Suprapubic skin (tissue), 4 donors: ENCODE measurements at regions not wholly inside any gene's neighbourhood (a gene's known extent, or its start where the extent isn't known, plus 50 kb on each side); places are given as distances from the start of the nearest gene placed in this dataset.

Source experiments
- DNase-seq, 2 donors: peaks; one replicate each; pipeline ENCODE4 v3.0.0-alpha.2; 2019; ENCODE audit warnings: low spot score in 2 of 2
- H3K27ac ChIP-seq: fragments of 200-600 bp; sonication (generic); one replicate; pipeline ENCODE4 v1.5.1; 2019
- H3K27me3 ChIP-seq: fragments of 200-600 bp; sonication (generic); one replicate; pipeline ENCODE4 v1.5.1; 2019
- H3K36me3 ChIP-seq: fragments of 200-600 bp; sonication (generic); one replicate; pipeline ENCODE4 v1.5.1; 2019
- H3K4me1 ChIP-seq: fragments of 200-600 bp; sonication (generic); one replicate; pipeline ENCODE4 v1.5.1; 2019
- H3K4me3 ChIP-seq: fragments of 200-600 bp; sonication (generic); one replicate; pipeline ENCODE4 v1.5.1; 2019; ENCODE audit warnings: mild to moderate bottlenecking
- H3K9me3 ChIP-seq: fragments of 200-600 bp; sonication (generic); one replicate; pipeline ENCODE4 v1.5.1; 2019
- CTCF ChIP-seq, 2 donors: fragments of 200-600 bp in 1 of 2; fragments of 450-650 bp in 1 of 2; sonication (generic) in 1 of 2; IDR thresholded peaks; one replicate each; pipeline ENCODE4 v1.5.1; 2016 to 2019; ENCODE audit warnings: antibody characterized with exemption in 2 of 2, mild to moderate bottlenecking in 1 of 2, moderate library complexity in 1 of 2
- EP300 ChIP-seq: sonication (generic); formaldehyde crosslinking; IDR thresholded peaks from one replicate; pipeline ENCODE4 v1.6.1; 2017; ENCODE audit warnings: antibody characterized with exemption
- POLR2A ChIP-seq, 2 donors: fragments of 450-650 bp; IDR thresholded peaks; one replicate each; pipeline ENCODE4 v1.6.1; 2017; ENCODE audit warnings: antibody characterized with exemption in 2 of 2, mild to moderate bottlenecking in 2 of 2, moderate library complexity in 2 of 2
- POLR2AphosphoS5 ChIP-seq, 3 donors: sonication (generic); formaldehyde crosslinking; IDR thresholded peaks; one replicate each; pipeline ENCODE4 v1.6.1; 2017; ENCODE audit warnings: antibody characterized with exemption in 3 of 3
- WGBS: methylation state at CpG from one replicate; pipeline ENCODE4 v1.1.5; 2018; 5-methylcytosine and 5-hydroxymethylcytosine counted together

- no peak for TF ChIP-seq CTCF (IDR thresholded peaks at IDR 0.05)
- TF ChIP-seq EP300, result no peak
- no peak for TF ChIP-seq POLR2A (IDR thresholded peaks at IDR 0.05)
- no peak for TF ChIP-seq POLR2AphosphoS5 (IDR thresholded peaks at IDR 0.05)
- Histone ChIP-seq H3K4me1 (no peaks in the 10 kb centered on the region), H3K9me3 (no peaks in the 10 kb centered on the region), H3K36me3 (no peaks in the 10 kb centered on the region), H3K27me3 (no peaks in the 10 kb centered on the region), H3K4me3 (no peak overlapping the region), H3K27ac (no peak overlapping the region)
- DNase-seq, result no peak
- WGBS, result 89% methylated on average over 6 of the region's 6 CpGs
Measured at GRCh38 chr2:120922571-120923332, 187.1 kb downstream of the GLI2 start.

GRCh38 chr2:120923426-120923825 lies 187.8 kb downstream of the GLI2 start:
- H3K4me3 ChIP-seq, result no peak overlapping the region
- 96% methylated on average over 11 of the region's 11 CpGs for WGBS

GRCh38 chr2:120924924-120925323 lies 189.3 kb downstream of the GLI2 start:
- no peaks in the 10 kb centered on the region for H3K36me3 ChIP-seq
- H3K27me3 ChIP-seq, result no peaks in the 10 kb centered on the region
- H3K4me3 ChIP-seq, result no peak overlapping the region
- WGBS, result 96% methylated on average over 5 of the region's 5 CpGs
- H3K27ac ChIP-seq, result no peak overlapping the region
- no peaks in the 10 kb centered on the region for H3K9me3 ChIP-seq
- DNase-seq, result no peak
- no peaks in the 10 kb centered on the region for H3K4me1 ChIP-seq
- TF ChIP-seq POLR2A (IDR thresholded peaks at IDR 0.05), result no peak
- TF ChIP-seq EP300, result no peak
- no peak for TF ChIP-seq POLR2AphosphoS5 (IDR thresholded peaks at IDR 0.05)
- no peak for TF ChIP-seq CTCF (IDR thresholded peaks at IDR 0.05)

More at GRCh38 chr2:120923426-120923825, 187.8 kb downstream of the GLI2 start:
- Histone ChIP-seq H3K4me1 (no peaks in the 10 kb centered on the region), H3K36me3 (no peaks in the 10 kb centered on the region), H3K27ac (no peak overlapping the region), H3K27me3 (no peaks in the 10 kb centered on the region), H3K9me3 (no peaks in the 10 kb centered on the region)
- DNase-seq, result no peak
- TF ChIP-seq POLR2A (IDR thresholded peaks at IDR 0.05) (no peak), EP300 (no peak), POLR2AphosphoS5 (IDR thresholded peaks at IDR 0.05) (no peak), CTCF (IDR thresholded peaks at IDR 0.05) (no peak)

GRCh38 chr2:120926463-120927264 lies 191.0 kb downstream of the GLI2 start:
- Histone ChIP-seq H3K4me3 (no peak overlapping the region), H3K4me1 (no peaks in the 10 kb centered on the region), H3K27ac (no peak overlapping the region), H3K36me3 (no peaks in the 10 kb centered on the region), H3K27me3 (no peaks in the 10 kb centered on the region), H3K9me3 (no peaks in the 10 kb centered on the region)
- WGBS, result 85% methylated on average over 19 of the region's 28 CpGs
- no peak for TF ChIP-seq POLR2A (IDR thresholded peaks at IDR 0.05)
- TF ChIP-seq POLR2AphosphoS5 (IDR thresholded peaks at IDR 0.05), result no peak
- no peak for TF ChIP-seq CTCF (IDR thresholded peaks at IDR 0.05)
- no peak for TF ChIP-seq EP300
- no peak for DNase-seq

- H3K27ac ChIP-seq, result no peak overlapping the region
- TF ChIP-seq POLR2A (IDR thresholded peaks at IDR 0.05), result no peak
- TF ChIP-seq EP300, result no peak
- TF ChIP-seq POLR2AphosphoS5 (IDR thresholded peaks at IDR 0.05), result no peak
- no peak for TF ChIP-seq CTCF (IDR thresholded peaks at IDR 0.05)
- no peaks in the 10 kb centered on the region for H3K4me1 ChIP-seq
- no peaks in the 10 kb centered on the region for H3K36me3 ChIP-seq
- H3K27me3 ChIP-seq, result no peaks in the 10 kb centered on the region
- DNase-seq, result no peak
- H3K9me3 ChIP-seq, result no peaks in the 10 kb centered on the region
- WGBS, result 89% methylated on average over 10 of the region's 11 CpGs
- no peak overlapping the region for H3K4me3 ChIP-seq
Measured at GRCh38 chr2:120927265-120927628, 191.6 kb downstream of the GLI2 start.
